Dedifferentiated amniotic fluid mesenchymal stem cell (primary cell): ENCODE measurements at regions not wholly inside any gene's neighbourhood (a gene's known extent, or its start where the extent isn't known, plus 50 kb on each side); places are given as distances from the start of the nearest gene placed in this dataset.
"Not testable (repeated sequence)": the region's sequence is repeated elsewhere in the genome, so short reads cannot be mapped to it uniquely, and the experiment has no call there.

Experiments used
- DNase-seq: peaks from one replicate; pipeline ENCODE4 v3.0.0-alpha.2; 2016; ENCODE audit errors: extremely low spot score

DNA sequence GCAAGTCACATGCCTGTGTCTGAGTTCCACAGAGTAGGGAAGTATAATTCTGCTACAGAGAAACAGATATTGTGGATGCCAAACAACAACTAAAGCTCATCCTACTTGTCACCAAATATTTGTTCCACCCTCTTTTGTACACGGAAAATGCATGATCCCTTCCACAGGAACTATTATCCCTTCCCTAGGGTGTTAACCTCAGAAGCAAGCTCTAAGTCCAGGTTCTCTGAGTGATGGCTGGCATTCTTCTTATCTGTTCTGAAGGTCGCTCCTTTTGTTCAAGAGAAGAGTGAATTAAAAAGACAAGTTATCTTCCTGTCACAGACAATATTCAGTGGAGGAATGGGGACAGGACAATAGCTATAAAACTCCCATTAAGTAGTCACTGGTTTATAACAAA lies 460.1 kb upstream of the GCFC2 start:
- no peak for DNase-seq

DNA sequence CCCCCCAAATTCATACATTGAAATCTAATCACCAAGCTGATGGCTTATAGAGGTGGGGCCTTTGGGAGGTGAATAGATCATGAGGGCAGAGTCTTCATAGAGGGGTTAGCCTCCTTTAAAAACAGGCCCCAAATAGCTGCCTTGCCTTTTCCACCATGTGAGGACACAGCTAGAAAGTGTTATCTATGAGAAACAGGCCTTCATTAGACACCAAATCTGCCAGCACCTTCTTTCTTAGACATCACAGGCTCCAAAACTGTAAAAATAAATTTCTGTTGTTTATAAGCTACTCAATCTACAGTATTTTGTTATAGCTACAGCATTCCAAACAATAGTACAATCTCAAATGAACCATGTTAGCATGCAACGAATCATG lies 459.3 kb upstream of the GCFC2 start:
- no peak for DNase-seq

DNA sequence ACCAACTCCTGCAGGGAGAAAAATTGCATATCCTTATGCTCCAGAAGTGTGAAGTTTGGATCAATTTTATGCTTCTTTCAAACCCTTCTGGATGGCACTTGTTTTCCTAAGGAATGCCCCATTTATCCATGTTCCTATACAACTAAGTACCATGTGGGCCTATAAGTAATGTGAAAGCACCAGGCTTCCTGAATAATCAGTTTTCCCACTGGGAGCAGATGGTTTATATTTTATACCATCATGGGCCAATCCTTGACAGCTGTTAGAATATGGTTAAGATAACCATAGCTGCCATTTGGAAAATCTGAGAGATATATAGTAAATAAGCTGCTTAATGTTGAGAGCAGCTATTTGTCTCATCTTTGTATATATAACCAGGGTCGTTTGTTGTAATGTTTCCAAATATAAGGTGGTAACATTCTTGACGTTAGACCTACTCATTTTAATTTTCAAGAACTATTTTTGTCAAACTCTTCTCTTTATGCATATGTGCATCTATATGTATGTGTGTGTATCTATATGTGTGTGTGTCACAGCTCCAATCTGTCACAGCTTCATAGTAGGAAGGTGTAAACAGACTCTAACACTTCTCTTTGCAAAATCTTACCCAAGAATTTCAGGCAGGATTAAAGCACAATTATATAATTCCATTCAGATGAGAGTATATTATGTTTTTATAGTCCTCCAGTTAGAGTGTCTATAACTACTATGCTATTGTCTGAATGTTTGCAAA lies 458.7 kb upstream of the GCFC2 start:
- DNase-seq, result no peak

DNA sequence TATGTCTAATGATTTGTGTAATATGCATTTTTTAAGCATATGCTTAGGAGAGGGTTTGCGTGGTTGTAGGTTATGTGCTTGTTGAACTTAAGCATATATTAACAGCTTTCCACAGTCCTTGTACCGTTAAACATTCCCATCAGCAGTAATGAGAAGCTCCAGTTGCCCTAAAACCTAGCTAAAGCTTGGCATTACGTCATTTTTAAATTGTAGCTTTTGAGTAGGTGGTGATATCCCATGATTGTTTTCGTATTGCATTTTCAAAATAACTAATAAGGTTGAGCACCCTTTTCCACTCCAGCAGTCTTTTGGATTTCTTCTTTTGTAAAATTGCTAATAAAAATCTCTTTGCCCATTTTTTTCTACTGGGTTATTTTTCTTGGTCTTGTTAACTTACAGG lies 453.1 kb upstream of the GCFC2 start:
- DNase-seq, result no peak

DNA sequence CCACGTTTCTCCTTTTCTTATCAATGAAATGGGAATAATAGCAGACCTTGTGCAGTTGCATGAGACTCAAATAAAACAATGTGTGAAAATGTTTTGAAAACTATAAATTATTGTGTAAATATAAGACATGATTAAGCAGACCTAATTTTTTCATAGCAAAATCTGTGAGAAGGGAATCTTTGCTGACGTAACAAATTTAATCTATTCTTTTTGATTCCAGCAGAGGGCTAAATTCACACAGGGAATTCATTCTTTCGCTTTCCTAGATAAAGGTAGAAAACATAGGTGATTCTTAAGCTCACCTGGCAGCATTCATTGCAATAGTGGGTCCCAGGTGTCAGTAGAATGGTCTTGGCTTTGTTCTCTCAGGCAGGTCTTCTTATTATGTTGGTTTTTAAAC lies 450.0 kb upstream of the GCFC2 start:
- DNase-seq, result no peak

DNA sequence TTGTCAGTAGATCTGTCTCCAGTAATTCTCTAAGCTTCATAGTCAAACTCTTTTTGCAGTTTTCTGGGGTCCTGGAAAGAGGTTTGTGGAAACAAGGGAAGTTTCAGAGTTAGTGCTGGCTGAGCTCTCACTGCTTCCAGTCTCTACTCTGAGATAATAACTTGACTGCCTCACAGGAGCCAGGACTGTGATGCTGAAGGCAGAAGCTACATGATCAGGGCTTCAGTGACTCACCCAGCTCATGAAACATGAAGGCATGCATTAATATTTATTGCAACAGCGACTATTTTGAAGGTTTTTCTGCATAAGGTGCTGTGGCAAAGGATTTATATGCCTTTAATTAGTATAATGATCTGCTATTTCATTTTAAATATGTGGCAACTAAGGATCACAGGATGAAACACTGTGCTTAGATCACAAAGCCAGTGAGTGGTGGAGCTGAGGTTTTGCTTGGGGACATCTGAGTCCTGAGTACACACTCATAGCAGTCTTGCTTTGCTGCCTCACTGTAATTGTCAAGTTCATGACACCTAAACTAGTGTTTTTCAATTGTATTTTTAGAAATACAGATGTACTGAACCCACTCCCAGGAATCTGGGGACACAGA lies 448.4 kb upstream of the GCFC2 start:
- DNase-seq, result no peak

DNA sequence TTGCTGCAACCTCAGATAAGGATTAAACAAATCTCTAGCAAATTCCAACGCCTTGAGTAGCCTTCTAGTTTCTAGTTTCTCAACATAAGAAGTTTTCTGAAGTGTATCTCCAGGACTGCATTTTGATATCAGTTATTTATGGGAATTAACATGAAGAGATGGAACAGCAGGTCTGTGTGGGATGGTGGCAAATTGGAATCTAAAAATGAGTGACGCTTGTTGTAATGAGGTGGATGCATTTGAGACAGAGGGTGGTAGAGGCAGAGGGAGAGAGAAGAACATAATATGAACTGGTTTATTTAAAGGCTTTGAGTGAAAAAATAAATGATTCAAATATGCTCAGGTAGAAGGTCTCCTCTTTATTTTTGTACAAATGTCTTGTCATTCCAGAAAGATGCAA lies 446.8 kb upstream of the GCFC2 start:
- DNase-seq, result no peak

DNA sequence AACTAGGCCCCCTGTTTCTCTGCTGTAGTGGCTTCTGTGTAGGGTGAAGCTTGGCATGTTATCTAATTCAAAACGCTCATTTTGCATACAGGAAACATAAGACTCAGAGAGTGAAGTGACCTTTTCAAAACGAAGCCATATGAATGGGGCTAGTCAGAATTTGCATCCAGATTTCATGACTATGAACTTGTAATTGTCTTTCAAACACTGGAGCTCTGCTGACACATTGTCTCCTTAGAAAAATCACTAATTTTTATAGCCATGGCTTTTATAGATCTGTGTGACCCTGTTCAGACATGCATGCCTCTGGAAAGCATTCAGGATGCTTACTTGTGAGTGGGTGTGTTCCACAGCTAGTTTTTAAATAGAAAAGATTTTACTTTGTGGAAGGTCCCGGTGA lies 444.3 kb upstream of the GCFC2 start:
- no peak for DNase-seq

DNA sequence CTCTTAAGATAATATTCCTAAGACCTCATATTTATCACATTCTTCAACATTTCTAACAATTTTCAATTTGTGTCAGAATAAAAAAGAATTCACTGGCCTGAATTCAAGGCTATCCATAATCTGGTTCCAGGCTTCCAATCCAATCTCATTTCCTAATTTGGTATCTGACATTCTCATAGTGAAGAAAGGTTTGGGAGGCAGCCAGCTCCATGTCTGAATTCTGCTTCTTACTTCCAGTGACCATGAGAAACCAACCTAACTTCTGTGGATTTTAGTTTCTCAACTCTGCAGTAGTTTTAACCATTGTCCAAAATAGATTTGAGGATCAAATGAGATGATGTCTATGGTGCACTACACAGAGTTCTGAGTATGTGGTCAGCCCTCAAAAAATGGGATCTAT lies 439.1 kb upstream of the GCFC2 start:
- no peak for DNase-seq

DNA sequence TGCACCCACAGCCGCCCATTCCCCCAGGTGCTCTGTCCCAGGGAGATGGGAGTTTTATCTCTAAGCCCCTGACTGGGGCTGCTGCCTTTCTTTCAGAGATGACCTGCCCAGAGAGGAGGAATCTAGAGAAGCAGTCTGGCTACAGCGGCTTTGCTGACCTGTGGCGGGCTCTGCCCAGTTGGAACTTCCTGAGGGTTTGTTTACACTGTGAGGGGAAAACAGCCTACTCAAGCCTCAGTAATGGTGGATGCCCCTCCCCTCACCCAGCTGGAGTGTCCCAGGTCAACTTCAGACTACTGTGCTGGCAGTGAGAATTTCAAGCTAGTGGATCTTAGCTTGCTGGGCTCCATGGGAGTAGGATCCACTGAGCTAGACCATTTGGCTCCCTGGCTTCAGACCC lies 428.6 kb upstream of the GCFC2 start:
- not testable (repeated sequence) for DNase-seq

DNA sequence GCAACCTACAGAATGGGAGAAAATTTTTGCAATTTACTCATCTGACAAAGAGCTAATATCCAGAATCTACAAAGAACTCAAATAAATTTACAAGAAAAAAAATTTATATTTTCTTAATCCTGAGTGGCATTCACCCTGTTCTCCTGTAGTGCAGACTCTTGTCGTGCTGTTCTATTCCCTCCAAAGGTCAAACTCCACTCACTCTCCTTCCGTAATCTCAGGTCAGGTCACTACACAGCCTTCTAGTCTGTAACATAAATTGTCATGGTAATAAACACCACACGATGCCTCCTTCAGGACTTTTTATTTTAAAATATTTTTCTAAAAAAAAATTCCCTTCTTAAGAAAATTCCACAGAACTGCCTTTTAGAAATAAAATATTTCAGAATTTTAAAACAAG lies 417.9 kb upstream of the GCFC2 start:
- no peak for DNase-seq

DNA sequence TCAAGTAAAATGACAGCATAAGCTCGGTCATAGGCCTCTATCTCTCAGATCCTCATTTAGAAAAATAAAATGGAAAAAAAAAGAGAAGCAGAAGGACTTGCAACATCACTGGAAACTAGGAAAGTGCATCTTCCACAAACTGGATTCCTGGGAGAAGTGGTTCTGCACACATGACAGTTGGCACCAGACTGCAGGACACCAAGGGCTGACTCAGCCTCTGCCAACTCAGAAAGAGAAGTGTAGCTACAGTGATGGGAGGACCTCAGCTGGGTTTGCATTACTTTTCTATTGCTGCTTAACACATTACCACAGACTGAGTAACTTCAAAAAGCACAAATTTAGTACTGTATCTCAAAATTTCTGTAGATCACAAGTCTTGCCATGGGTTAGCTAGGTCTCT lies 409.5 kb upstream of the GCFC2 start:
- DNase-seq, result no peak

DNA sequence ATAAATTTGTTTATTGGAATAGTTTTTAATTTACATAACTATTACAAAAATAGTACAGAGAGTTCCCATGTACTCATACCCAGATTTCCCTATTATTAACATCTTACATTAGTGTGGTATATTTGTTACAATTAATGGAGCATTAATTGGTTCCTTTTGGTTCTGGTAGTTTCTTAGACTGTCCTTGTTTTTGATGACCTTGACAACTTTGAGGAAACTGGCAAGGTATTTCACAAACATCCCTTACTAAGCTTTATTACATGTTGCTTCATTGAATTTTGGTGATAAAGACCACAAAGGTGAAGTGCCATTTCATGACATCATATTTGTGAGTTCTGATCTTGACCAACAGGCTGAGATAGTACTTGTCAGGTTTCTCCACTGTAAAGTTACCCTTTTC lies 379.0 kb upstream of the GCFC2 start:
- no peak for DNase-seq

DNA sequence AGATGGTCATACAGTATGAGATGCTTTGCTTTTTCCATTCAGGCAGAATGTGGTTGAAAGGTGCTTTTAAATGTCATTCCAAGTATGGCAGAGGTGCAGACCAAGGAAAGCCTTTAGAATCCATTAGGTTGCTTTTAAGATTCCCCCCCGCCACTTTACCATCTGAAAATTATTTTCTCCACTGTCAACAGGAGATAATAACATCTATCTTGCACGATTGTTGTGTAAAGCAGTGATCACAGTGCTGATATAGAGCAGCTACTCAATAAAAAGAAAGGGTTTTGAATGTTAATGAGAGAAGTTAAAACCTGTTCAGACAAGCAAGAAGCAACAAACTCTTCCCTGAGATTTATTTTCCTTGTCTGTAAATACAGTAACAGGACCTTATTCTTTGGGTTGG lies 372.5 kb upstream of the GCFC2 start:
- DNase-seq, result no peak

DNA sequence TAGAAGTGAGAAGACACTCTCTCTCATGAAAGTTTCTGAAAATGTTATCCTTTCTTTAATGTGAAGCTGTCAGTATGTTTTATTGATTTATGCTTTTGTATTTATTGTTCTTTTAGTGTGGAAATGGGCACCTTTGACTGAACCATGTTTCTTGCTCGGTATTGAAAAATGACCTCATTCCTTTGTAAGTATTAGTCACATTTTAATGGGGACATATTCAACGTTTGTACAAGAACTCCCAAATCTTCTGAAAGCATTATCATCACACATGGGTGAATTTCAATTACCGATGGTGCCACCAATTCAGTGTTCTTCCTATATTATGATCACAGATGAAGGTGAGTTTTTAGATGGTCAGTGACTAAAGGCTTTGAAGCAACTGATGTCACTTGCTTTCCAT lies 371.8 kb upstream of the GCFC2 start:
- no peak for DNase-seq

DNA sequence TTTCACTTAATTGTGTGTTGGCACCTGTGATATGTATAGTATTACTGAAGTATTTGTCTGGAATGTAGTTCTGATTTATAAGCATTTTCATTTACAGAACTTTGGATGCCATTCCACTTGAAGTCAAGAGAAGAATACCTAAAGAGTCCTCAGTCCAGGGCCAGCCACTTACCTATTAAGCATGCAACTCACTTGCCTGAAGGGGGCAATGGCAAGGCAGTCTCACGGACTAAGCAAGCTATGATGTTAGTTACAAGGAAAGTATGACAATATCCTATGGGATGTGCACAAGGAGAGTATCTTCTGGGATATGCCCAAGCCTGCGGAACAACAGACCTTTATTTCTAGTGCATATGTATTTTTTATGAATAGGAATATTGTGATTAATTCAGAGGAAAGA lies 369.4 kb upstream of the GCFC2 start:
- no peak for DNase-seq

DNA sequence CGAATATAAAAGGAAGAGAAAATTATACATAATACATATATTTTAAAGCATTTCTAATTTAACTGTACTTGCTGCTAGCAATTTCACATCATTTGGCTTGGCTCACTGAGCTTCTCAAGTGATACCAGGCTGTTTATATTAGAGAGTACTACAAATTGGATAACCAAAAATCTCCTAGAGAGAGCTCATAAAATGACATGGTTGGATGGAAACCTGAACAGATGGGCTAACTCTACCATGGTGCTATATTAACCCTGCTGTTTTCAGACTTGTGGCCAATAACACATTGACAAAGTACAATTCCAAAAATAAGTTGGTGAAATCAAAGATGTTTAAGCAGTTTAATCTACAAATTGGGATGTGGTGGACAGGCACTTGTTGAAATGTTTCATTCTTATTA lies 364.4 kb upstream of the GCFC2 start:
- no peak for DNase-seq

DNA sequence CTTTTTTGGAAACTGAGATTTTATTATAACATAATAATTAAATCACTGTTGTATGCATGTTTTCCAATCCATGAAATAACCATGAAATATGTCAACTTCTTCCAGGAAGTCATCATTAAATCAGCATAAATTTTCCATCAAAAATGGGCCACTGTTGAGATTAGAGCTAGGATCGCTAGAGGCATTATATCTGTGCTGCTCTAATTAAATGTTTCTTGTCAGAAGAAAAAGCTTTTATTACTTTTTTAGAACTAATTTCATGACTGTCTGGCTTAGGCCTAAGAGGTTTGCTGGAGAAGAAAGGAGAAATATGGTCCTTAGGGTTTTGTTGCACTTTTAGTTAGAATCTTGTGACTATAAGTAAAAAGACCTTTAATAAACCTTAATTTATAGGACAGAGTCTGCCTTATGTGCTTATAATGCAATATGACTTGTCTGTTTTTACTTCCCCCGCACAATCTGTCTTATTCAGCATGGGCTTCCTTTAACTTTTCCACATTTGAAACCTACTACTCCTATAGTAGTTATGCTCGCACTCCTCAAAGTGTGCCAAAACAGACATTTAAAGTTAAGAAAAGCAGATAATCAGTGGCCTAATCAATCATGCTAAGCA lies 363.4 kb upstream of the GCFC2 start:
- DNase-seq, result no peak

DNA sequence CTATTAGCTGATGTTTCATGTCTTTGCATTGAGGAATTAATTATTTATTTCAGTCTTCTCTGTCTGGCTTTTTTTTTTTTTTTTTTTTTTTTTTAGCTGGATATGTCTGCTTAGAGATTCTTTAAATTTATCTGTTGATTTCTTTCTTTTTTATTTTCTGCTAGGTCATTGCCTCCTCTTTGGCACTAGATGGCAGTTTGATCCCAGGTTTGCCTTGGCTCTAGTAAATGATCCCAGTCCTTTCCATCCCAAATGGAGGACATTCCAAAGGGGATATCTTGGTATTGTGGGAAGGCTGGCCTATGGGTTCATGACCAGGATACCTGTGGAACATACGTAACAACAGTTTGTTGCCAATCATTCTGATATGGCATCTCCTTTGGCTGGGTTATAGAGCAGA lies 339.5 kb upstream of the GCFC2 start:
- no peak for DNase-seq

DNA sequence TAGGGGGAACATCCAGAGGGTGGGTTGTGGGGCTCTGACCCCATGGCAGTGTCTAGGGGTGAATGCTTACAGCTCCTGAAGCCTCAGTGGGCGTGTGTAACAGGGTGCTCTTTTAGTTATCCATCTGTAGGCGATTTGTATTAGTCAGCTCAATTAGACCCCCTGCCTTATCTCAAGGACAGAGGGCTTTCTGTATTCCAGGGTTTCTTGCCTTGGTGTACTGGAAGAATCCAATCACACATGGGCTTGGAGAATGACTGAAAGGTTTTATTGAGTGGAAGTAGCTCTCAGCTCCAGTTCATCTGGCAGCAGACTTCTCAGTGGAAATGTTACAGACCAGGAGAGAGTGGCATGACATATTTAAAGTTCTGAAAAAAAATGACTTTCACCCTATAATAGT lies 334.0 kb upstream of the GCFC2 start:
- no peak for DNase-seq

DNA sequence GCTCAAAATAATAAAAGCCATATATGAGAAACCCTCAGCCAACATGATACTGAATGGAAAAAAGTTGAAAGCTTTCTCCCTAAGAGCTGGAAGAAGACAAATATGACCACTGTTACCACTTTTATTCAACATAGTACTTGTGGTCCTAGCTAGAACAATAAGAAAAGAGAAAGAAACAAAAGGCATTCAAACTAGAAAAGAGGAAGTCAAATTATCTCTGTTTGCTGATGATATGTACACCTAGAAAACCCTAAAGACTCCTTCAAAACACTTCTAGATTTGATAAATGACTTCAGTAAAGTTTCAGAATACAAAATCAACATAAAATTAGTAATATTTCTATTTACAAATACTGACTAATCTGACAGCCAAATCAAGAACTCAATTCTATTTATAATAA lies 328.8 kb upstream of the GCFC2 start:
- DNase-seq, result no peak

DNA sequence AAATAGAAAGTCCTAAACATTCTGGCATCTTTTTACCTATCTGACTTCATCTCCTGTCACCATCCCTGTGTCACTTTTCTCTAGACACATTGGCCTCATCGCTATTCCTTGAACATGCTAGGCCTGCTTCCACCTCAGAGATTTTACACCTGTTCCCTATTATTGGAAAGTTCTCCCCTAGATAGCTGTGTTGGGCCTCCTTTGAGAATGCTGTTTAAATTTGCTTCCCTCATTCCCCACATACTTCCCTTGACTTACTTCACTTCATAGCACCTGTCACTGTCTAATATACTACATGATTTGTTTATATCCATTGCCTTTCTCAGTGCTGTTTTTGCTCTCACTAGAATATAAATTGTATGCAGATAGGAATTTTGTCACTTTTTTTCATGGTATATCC lies 317.0 kb upstream of the GCFC2 start:
- DNase-seq, result no peak

DNA sequence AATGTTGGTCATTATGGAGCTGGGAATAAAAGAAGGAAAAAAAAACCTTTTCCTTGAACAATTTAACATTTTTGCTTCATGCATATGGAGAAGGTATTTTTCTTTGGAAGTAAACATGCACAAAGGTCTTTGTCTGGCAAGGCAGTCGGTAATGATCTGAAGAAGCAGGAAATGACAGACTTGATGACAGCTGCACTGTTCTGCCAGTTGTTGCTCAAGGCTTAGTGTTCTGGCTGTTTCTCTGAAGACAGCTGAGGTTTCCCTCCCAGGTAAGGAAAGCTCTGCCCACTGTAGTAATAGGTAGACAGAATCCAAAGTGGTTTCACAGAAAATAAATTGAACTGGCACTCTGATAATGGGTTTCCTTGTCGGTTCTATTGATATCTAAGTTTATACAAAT lies 308.4 kb upstream of the GCFC2 start:
- no peak for DNase-seq

DNA sequence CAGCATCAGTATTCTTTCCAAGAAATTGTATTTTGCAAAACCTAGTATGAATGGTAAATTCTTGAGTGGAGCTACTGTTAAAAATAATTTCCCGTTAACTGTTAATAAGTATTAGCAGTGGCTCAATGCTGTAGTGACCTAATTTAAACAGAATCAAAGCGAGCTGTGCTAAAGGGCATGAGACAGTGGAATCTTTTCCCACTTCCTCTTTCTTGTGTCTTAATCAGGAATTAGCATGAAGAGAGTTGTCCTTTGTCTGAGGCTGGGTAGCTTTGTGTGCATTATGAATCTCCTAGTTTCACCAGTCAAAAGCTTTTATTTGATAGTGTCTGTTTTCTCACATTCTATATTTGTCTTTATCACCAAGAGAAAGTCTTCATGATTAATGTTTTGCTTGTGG lies 298.8 kb upstream of the GCFC2 start:
- DNase-seq, result no peak
